Transverse colon (tissue), 4 donors: ENCODE measurements at regions not wholly inside any gene's neighbourhood (a gene's known extent, or its start where the extent isn't known, plus 50 kb on each side); places are given as distances from the start of the nearest gene placed in this dataset.

Source experiments
- POLR2AphosphoS5 ChIP-seq, 3 donors: sonication (generic); formaldehyde crosslinking; IDR thresholded peaks; one replicate each; pipeline ENCODE4 v1.6.1; 2016; ENCODE audit warnings: antibody characterized with exemption in 3 of 3
- TF ChIP-seq, protein P1 (sequence below), 5 experiments: fragments of 200-600 bp in 3 of 5; fragments of 450-650 bp in 2 of 5; sonication (generic) in 3 of 5; IDR thresholded peaks; 1 replicate in 2 of 5; 2 replicates in 3 of 5; pipeline ENCODE4 v1.5.1; 2016 to 2017; ENCODE audit warnings: antibody characterized with exemption in 5 of 5, inconsistent platforms in 3 of 5, mild to moderate bottlenecking in 2 of 5, moderate library complexity in 1 of 5

- TF ChIP-seq, protein P1, sequence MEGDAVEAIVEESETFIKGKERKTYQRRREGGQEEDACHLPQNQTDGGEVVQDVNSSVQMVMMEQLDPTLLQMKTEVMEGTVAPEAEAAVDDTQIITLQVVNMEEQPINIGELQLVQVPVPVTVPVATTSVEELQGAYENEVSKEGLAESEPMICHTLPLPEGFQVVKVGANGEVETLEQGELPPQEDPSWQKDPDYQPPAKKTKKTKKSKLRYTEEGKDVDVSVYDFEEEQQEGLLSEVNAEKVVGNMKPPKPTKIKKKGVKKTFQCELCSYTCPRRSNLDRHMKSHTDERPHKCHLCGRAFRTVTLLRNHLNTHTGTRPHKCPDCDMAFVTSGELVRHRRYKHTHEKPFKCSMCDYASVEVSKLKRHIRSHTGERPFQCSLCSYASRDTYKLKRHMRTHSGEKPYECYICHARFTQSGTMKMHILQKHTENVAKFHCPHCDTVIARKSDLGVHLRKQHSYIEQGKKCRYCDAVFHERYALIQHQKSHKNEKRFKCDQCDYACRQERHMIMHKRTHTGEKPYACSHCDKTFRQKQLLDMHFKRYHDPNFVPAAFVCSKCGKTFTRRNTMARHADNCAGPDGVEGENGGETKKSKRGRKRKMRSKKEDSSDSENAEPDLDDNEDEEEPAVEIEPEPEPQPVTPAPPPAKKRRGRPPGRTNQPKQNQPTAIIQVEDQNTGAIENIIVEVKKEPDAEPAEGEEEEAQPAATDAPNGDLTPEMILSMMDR (IDR thresholded peaks at IDR 0.05) = no peak
- no peak for TF ChIP-seq POLR2AphosphoS5 (IDR thresholded peaks at IDR 0.05)
These were observed 105.9 kb upstream of the GJB6 start for GRCh38 chr13:20337884-20338551.
